ENCODE measurements at regions not wholly inside any gene's neighbourhood (a gene's known extent, or its start where the extent isn't known, plus 50 kb on each side); places are given as distances from the start of the nearest gene placed in this dataset.
"Not testable (repeated sequence)": the region's sequence is repeated elsewhere in the genome, so short reads cannot be mapped to it uniquely, and the experiment has no call there.

- DNase-seq (ENCODE audit: low read depth in 2 of 2), result not testable (repeated sequence)
Measured at GRCh38 chr12:59346248-59346647, 249.6 kb upstream of the SLC16A7 start.

GRCh38 chr12:59345406-59345805, 250.4 kb upstream of the SLC16A7 start:
- no peak for DNase-seq (ENCODE audit: low read depth in 2 of 2)

GRCh38 chr12:59344224-59344623, 251.6 kb upstream of the SLC16A7 start:
- no peak for DNase-seq (ENCODE audit: low read depth in 2 of 2)

- DNase-seq (ENCODE audit: low read depth in 2 of 2), result no peak
Measured at GRCh38 chr12:59329462-59329861, 266.4 kb upstream of the SLC16A7 start.

GRCh38 chr12:59328395-59329075, 267.3 kb upstream of the SLC16A7 start:
- not testable (repeated sequence) for DNase-seq (ENCODE audit: low read depth in 2 of 2)

GRCh38 chr12:59326457-59326856, 269.4 kb upstream of the SLC16A7 start:
- not testable (repeated sequence) for DNase-seq (ENCODE audit: low read depth in 2 of 2)

GRCh38 chr12:59322473-59322872, 273.4 kb upstream of the SLC16A7 start:
- no peak for DNase-seq (ENCODE audit: low read depth in 2 of 2)

- no peak for DNase-seq (ENCODE audit: low read depth in 2 of 2)
Measured at GRCh38 chr12:59321278-59321677, 274.6 kb upstream of the SLC16A7 start.

- no peak for DNase-seq (ENCODE audit: low read depth in 2 of 2)
Measured at GRCh38 chr12:59320112-59320511, 275.7 kb upstream of the SLC16A7 start.

- no peak for DNase-seq (ENCODE audit: low read depth in 2 of 2)
Measured at GRCh38 chr12:59318940-59319339, 276.9 kb upstream of the SLC16A7 start.

- DNase-seq (ENCODE audit: low read depth in 2 of 2), result no peak
Measured at GRCh38 chr12:59317598-59317997, 278.2 kb upstream of the SLC16A7 start.

- DNase-seq (ENCODE audit: low read depth in 2 of 2), result no peak
Measured at GRCh38 chr12:59316938-59317337, 278.9 kb upstream of the SLC16A7 start.

- not testable (repeated sequence) for DNase-seq (ENCODE audit: low read depth in 2 of 2)
Measured at GRCh38 chr12:59316354-59316753, 279.5 kb upstream of the SLC16A7 start.

- no peak for DNase-seq (ENCODE audit: low read depth in 2 of 2)
Measured at GRCh38 chr12:59314209-59314608, 281.6 kb upstream of the SLC16A7 start.

- no peak for DNase-seq (ENCODE audit: low read depth in 2 of 2)
Measured at GRCh38 chr12:59304077-59304721, 291.6 kb upstream of the SLC16A7 start.

- DNase-seq (ENCODE audit: low read depth in 2 of 2), result no peak
Measured at GRCh38 chr12:59298296-59298695, 297.5 kb upstream of the SLC16A7 start.

- DNase-seq (ENCODE audit: low read depth in 2 of 2), result no peak
Measured at GRCh38 chr12:59294221-59294620, 301.6 kb upstream of the SLC16A7 start.

- no peak for DNase-seq (ENCODE audit: low read depth in 2 of 2)
Measured at GRCh38 chr12:59282999-59283398, 312.8 kb upstream of the SLC16A7 start.

GRCh38 chr12:59273561-59273960, 322.3 kb upstream of the SLC16A7 start:
- not testable (repeated sequence) for DNase-seq (ENCODE audit: low read depth in 2 of 2)

- DNase-seq (ENCODE audit: low read depth in 2 of 2), result no peak
Measured at GRCh38 chr12:59268295-59268809, 327.5 kb upstream of the SLC16A7 start.

GRCh38 chr12:59260202-59260601, 335.6 kb upstream of the SLC16A7 start:
- DNase-seq (ENCODE audit: low read depth in 2 of 2), result no peak

- DNase-seq (ENCODE audit: low read depth in 2 of 2), result no peak
Measured at GRCh38 chr12:59252731-59253130, 332.4 kb upstream of the LRIG3 start.

- no peak for DNase-seq (ENCODE audit: low read depth in 2 of 2)
Measured at GRCh38 chr12:59250766-59251165, 330.5 kb upstream of the LRIG3 start.
